DOHH2 (cell line): ENCODE measurements at regions not wholly inside any gene's neighbourhood (a gene's known extent, or its start where the extent isn't known, plus 50 kb on each side); places are given as distances from the start of the nearest gene placed in this dataset.

ENCODE experiments used
- H3F3A ChIP-seq: fragments of 200-600 bp; sonication (generic), shearing (Covaris generic); 2 replicates; pipeline ENCODE4 v1.6.0; 2016; ENCODE audit warnings: antibody characterized with exemption, mild to moderate bottlenecking; ENCODE audit not compliant: control insufficient read depth, insufficient read depth
- H3K27ac ChIP-seq: fragments of 200-600 bp; sonication (generic); 2 replicates; pipeline ENCODE4 v1.5.1; 2014; ENCODE audit warnings: low read depth, mild to moderate bottlenecking, low read length, moderate library complexity
- H3K27me3 ChIP-seq: fragments of 200-600 bp; sonication (generic); 2 replicates; pipeline ENCODE4 v1.6.1; 2014; ENCODE audit warnings: mild to moderate bottlenecking, low read length, mixed read lengths; ENCODE audit not compliant: control insufficient read depth
- H3K36me3 ChIP-seq: fragments of 200-600 bp; sonication (generic); 2 replicates; pipeline ENCODE4 v1.6.1; 2014; ENCODE audit warnings: mild to moderate bottlenecking, low read length, moderate library complexity, mixed read lengths; ENCODE audit not compliant: control insufficient read depth
- H3K4me1 ChIP-seq: fragments of 200-600 bp; sonication (generic); 2 replicates; pipeline ENCODE4 v1.6.1; 2014; ENCODE audit warnings: mild to moderate bottlenecking, low read length, mixed read lengths; ENCODE audit not compliant: control insufficient read depth
- H3K4me2 ChIP-seq: fragments of 200-600 bp; sonication (generic); 2 replicates; pipeline ENCODE4 v1.6.0; 2014; ENCODE audit warnings: mild to moderate bottlenecking, low read length, moderate library complexity
- H3K4me3 ChIP-seq: fragments of 200-600 bp; sonication (generic); 2 replicates; pipeline ENCODE4 v1.5.1; 2014; ENCODE audit warnings: mild to moderate bottlenecking, low read length, mixed read lengths
- H3K79me2 ChIP-seq: fragments of 200-600 bp; sonication (generic); 2 replicates; pipeline ENCODE4 v1.6.1; 2014; ENCODE audit warnings: mild to moderate bottlenecking, low read length, mixed read lengths; ENCODE audit not compliant: control insufficient read depth
- H3K9me2 ChIP-seq: fragments of 200-600 bp; sonication (generic); replicated peaks from 2 replicates; pipeline ENCODE4 v1.6.1; 2014; ENCODE audit warnings: mild to moderate bottlenecking, low read length, mixed read lengths; ENCODE audit not compliant: control insufficient read depth
- H3K9me3 ChIP-seq: fragments of 200-600 bp; sonication (generic); 2 replicates; pipeline ENCODE4 v1.6.1; 2014; ENCODE audit warnings: antibody characterized with exemption, low read length, mixed read lengths; ENCODE audit not compliant: control insufficient read depth, insufficient read depth
- H4K20me1 ChIP-seq: fragments of 200-600 bp; sonication (generic); 2 replicates; pipeline ENCODE4 v1.6.0; 2014; ENCODE audit warnings: low read depth, mild to moderate bottlenecking, antibody characterized with exemption, low read length, moderate library complexity; ENCODE audit not compliant: control insufficient read depth, insufficient read depth
- EZH2phosphoT487 ChIP-seq: fragments of 200-600 bp; sonication (generic); IDR thresholded peaks from 2 replicates; pipeline ENCODE4 v1.6.1; 2017; ENCODE audit warnings: borderline replicate concordance, mild to moderate bottlenecking, antibody characterized with exemption, low read length, moderate library complexity, mixed read lengths
- TF ChIP-seq, protein P1 (sequence below): fragments of 200-600 bp; sonication (generic); IDR thresholded peaks from one replicate; pipeline ENCODE4 v1.5.1; 2014; ENCODE audit warnings: antibody characterized with exemption, mild to moderate bottlenecking, low read depth, low read length; ENCODE audit not compliant: poor library complexity, severe bottlenecking

DNA sequence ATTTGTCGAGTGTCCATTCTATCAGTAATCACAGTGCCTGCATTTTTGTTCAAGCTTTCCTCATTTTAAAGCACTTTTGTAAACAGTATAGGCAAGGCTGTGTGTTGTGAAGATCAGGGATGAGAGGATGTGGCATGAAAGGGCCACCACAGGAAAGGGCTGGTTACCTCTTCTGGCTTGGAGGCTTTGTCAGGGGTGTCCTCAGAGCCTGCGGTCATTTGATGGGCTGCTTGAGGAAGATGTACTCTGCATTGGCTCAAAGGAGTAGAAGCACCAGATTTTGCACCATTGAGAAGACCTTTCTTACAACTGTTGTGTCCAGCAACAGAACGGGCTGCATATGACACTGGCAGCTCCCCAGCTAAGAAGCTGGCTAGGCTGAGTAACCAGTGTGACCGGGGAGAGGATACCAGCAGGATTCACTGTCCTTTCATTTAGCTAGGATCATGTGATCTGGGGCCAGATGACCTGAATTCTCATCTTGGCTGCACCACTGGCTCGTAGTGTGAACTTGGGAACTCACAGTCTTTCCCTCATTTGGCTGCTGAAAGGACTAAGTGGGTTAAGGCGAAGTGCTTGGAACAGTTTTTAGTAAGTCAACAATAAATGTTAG is 380.2 kb downstream of the FGF9 start:
- H3F3A ChIP-seq = no peaks in the 10 kb centered on the region
- H3K9me3 ChIP-seq = no peaks in the 10 kb centered on the region; the same call in 1 of the 2 replicates
- no peaks in the 10 kb centered on the region for H4K20me1 ChIP-seq
- H3K9me2 ChIP-seq = no peaks in the 10 kb centered on the region
- no peaks in the 10 kb centered on the region for H3K27me3 ChIP-seq
- H3K4me3 ChIP-seq = no peak overlapping the region
- TF ChIP-seq, protein P1, sequence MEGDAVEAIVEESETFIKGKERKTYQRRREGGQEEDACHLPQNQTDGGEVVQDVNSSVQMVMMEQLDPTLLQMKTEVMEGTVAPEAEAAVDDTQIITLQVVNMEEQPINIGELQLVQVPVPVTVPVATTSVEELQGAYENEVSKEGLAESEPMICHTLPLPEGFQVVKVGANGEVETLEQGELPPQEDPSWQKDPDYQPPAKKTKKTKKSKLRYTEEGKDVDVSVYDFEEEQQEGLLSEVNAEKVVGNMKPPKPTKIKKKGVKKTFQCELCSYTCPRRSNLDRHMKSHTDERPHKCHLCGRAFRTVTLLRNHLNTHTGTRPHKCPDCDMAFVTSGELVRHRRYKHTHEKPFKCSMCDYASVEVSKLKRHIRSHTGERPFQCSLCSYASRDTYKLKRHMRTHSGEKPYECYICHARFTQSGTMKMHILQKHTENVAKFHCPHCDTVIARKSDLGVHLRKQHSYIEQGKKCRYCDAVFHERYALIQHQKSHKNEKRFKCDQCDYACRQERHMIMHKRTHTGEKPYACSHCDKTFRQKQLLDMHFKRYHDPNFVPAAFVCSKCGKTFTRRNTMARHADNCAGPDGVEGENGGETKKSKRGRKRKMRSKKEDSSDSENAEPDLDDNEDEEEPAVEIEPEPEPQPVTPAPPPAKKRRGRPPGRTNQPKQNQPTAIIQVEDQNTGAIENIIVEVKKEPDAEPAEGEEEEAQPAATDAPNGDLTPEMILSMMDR = no peak
- no peak for TF ChIP-seq EZH2phosphoT487
- H3K4me2 ChIP-seq = no peak overlapping the region
- no peaks in the 10 kb centered on the region for H3K4me1 ChIP-seq
- H3K36me3 ChIP-seq = no peaks in the 10 kb centered on the region
- no peak overlapping the region for H3K27ac ChIP-seq
- H3K79me2 ChIP-seq = no peaks in the 10 kb centered on the region

DNA sequence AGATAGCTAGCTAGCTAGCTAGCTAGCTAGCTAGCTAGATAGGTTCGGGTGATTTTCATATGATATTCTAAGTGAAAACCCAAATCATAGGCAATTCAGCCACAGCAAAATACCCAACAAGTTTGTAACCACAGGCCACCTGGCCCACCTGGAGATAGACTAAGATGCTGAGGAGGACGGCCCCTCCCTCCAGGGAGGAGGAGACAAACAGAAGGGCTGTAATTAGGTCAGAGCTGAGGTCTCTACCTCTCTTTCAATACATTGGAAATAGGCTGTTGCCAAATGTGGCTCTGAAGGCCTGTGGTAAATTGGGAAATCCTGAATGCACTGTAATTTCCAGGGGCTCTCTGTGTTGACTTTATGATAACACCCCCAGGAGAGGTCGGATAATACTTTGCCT is 382.2 kb downstream of the FGF9 start:
- Histone ChIP-seq H3K27me3 (no peaks in the 10 kb centered on the region), H3K9me3 (no peaks in the 10 kb centered on the region; the same call in 1 of the 2 replicates), H3K4me3 (no peak overlapping the region), H3K27ac (no peak overlapping the region), H3K4me1 (no peaks in the 10 kb centered on the region), H3K9me2 (no peaks in the 10 kb centered on the region), H4K20me1 (no peaks in the 10 kb centered on the region), H3K36me3 (no peaks in the 10 kb centered on the region), H3F3A (no peaks in the 10 kb centered on the region), H3K4me2 (no peak overlapping the region), H3K79me2 (no peaks in the 10 kb centered on the region)
- TF ChIP-seq EZH2phosphoT487 = no peak
- TF ChIP-seq, protein P1 = no peak

DNA sequence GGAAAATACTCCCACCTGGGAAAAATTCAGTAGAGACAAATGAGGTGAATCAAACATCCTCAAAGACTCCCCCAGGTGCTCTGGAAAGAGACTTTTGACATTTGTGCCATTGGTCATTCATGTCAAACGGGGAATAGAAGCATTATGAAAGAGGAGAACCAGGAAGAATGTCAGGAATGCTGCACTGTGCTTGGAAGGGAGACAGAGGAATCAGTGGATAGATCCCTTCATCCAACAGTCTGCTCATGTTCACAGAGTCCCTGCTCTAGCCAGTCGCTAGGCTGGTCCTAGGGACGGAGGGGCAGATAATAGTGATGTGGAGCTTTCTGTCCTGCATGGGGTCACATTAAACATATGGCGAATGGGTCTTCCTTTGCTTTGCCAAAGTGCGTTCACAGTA is 384.4 kb downstream of the FGF9 start:
- Histone ChIP-seq H3K4me1 (no peaks in the 10 kb centered on the region), H3K79me2 (no peaks in the 10 kb centered on the region), H3K9me2 (no peaks in the 10 kb centered on the region), H3K36me3 (no peaks in the 10 kb centered on the region), H3K4me2 (no peak overlapping the region), H3F3A (no peaks in the 10 kb centered on the region), H4K20me1 (no peaks in the 10 kb centered on the region), H3K27ac (no peak overlapping the region), H3K4me3 (no peak overlapping the region), H3K27me3 (no peaks in the 10 kb centered on the region), H3K9me3 (no peaks in the 10 kb centered on the region; the same call in 1 of the 2 replicates)
- TF ChIP-seq, protein P1 = no peak
- TF ChIP-seq EZH2phosphoT487 = no peak
